ENCODE measurements at regions not wholly inside any gene's neighbourhood (a gene's known extent, or its start where the extent isn't known, plus 50 kb on each side); places are given as distances from the start of the nearest gene placed in this dataset.
"Not testable (repeated sequence)": the region's sequence is repeated elsewhere in the genome, so short reads cannot be mapped to it uniquely, and the experiment has no call there.

DNA sequence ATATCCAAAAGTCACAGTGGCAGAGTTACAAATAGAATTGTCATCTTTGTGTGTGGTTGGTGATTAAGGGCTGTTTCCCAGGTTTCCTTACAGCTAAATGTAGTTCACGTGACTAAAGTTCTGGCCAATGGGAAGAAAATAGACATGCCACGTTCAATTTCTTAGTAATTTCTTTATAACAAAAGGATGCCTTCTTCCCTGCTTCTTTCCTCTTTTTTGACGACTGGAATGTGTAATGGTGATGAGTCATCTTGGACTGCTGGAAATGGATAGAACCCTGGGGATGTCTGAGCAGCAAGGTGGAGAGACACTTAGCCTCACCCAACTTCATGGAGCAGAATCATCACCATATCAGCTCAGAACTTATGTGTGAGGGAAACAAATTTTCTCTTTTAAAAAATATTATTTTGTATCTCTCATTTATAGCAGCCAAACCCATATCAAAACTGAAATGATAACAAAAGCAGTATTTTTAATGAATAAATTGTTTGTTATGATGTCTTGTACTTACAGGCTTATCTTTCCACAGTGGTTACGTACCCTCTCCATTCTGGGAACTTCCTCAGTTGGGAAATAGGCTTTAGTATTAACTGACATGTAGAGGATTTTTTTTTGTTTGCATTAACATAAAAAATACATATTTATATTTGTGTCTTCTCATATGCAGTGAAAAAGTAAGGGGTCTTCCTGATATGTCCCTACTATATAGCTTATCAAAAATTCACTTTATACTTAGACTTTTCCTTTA lies 91.1 kb upstream of the CDH2 start:
- no peak overlapping the region for H3K27ac ChIP-seq
- DNase-seq (ENCODE audit: low read depth, low spot score), result no peak

DNA sequence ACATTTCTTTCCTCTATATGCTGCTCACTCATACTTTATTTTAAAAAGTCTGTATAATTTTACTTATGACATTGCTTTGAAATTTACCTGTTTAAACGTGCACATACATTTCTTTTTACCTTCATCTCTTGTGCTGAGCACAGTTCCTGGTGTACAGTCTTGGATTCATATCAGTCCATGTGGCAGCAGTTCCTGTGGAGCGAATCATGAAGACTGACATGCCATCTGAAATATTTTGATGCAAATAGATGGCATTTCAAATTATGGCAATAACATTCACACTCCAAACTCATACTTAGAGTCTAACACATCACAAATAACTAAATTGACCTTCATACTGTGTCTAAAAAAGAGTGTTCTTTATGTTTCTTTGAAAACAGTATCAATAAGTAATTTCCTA lies 90.3 kb upstream of the CDH2 start:
- no peak overlapping the region for H3K27ac ChIP-seq
- no peak for DNase-seq (ENCODE audit: low read depth, low spot score)

- H3K27ac ChIP-seq, result no peak overlapping the region
- no peak for DNase-seq (ENCODE audit: low read depth, low spot score)
Observed at GRCh38 chr18:28256166-28256565, 79.2 kb upstream of the CDH2 start.

GRCh38 chr18:28248653-28249052 lies 71.7 kb upstream of the CDH2 start:
- DNase-seq (ENCODE audit: low read depth, low spot score), result no peak

DNA sequence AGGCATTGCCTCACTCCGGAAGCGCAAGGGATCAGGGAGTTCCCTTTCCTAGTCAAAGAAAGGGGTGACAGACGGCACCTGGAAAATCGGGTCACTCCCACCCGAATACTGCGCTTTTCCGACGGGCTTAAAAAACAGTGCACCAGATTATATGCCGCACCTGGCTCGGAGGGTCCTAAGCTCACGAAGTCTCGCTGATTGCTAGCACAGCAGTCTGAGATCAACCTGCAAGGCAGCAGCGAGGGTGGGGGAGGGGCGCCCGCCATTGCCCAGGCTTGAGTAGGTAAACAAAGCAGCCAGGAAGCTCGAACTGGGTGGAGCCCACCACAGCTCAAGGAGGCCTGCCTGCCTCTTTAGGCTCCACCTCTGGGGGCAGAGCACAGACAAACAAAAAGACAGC lies 63.7 kb upstream of the CDH2 start:
- not testable (repeated sequence) for DNase-seq (ENCODE audit: low read depth, low spot score); H3K27ac ChIP-seq

More at GRCh38 chr18:28248653-28249052, 71.7 kb upstream of the CDH2 start:
- no peak overlapping the region for H3K27ac ChIP-seq

DNA sequence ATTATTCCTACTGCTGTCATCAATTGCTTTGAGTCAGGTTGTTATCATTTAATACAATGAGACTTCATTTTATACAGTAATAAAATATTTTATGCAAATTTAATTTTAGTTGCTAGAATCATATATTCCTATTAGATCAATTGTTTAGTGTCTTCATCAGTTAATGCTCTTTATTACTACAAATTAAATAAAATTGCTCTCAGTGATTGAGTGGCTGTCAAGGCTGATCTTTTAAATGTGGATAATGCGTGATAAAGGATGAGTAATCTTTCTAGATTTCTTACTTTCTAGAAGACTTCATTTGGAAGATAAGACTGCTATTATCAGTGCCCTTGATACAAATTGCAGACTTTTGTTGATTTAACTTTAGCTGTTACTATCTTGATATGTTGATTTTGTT lies 59.6 kb upstream of the CDH2 start:
- DNase-seq (ENCODE audit: low read depth, low spot score), result no peak
- no peak overlapping the region for H3K27ac ChIP-seq
